ENCODE measurements at regions not wholly inside any gene's neighbourhood (a gene's known extent, or its start where the extent isn't known, plus 50 kb on each side); places are given as distances from the start of the nearest gene placed in this dataset.

DNA sequence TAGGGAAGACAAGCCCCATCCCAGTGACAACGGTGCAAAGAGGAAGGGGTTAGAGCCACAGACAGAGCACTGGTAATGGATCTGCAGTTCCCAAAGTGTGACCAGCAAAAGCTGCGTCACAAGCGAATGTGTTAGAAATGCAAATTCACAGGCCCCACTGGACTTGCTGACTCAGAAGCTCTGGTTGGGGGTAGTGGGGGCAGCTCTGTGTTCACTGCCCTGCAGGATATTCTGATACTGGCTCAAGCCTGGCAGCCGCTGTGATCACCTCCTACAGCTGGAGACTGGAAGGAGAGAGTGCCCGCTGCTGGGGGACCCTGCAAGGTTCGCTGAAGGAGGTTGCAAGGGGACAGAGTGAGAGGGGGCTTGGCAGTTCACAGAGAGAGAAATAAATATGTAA, 179.7 kb upstream of the CDH4 start:
- no peaks in the 10 kb centered on the region for H3K9me3 Mint-ChIP-seq
- peaks cover 3% of the 10 kb centered on the region for H3K4me1 Mint-ChIP-seq
- no peak overlapping the region for H3K27ac ChIP-seq
- DNase-seq (ENCODE audit: low spot score) = no peak
- H3K4me3 ChIP-seq = no peak overlapping the region
- no peak overlapping the region for H3K9ac ChIP-seq
- no peaks in the 10 kb centered on the region for H4K20me1 ChIP-seq (ENCODE audit: low read depth)
- H3K36me3 ChIP-seq = no peaks in the 10 kb centered on the region
- no peaks in the 10 kb centered on the region for H3K36me3 Mint-ChIP-seq
- H3K27me3 Mint-ChIP-seq (ENCODE audit: insufficient read depth, low read depth) = peaks cover 3% of the 10 kb centered on the region
- no peak overlapping the region for H3K4me2 ChIP-seq
- H2AFZ ChIP-seq (replicated peaks) = no peak overlapping the region
- no peaks in the 10 kb centered on the region for H3F3A ChIP-seq (ENCODE audit: low read depth)
- no peaks in the 10 kb centered on the region for H3K27me3 ChIP-seq
- H3K4me3 Mint-ChIP-seq = no peak overlapping the region
- TF ChIP-seq CTCF (IDR thresholded peaks at IDR 0.05) (no peak), EZH2phosphoT487 (IDR thresholded peaks at IDR 0.05) (no peak), EZH2 (IDR thresholded peaks at IDR 0.05) (no peak)
- H3K9me3 ChIP-seq (ENCODE audit: low read depth) = no peaks in the 10 kb centered on the region
- H3K27ac Mint-ChIP-seq = no peak overlapping the region
- no peaks in the 10 kb centered on the region for H3K79me2 ChIP-seq (ENCODE audit: low read depth)
- H3K4me1 ChIP-seq = no peaks in the 10 kb centered on the region

DNA sequence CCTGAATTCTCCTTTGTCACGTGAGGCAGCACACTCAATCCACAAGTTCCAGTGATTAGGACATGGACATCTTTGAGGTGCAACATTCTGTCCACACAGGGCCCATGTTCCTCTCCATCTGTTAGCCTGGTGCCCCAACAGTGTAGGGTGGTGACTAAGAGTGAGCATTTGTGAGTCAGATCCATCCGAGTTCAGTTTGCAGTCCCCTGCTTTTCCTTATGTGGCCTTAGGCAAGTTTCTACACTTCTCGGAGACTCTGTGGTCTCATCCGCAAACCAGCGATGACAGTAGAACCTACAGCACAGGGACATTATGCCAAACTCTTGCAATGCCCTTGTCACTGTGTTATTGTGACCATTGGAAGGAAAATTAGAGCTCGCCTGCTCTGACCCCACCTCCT, 178.7 kb upstream of the CDH4 start:
- Histone ChIP-seq H3K36me3 (no peaks in the 10 kb centered on the region), H3K9me3 (ENCODE audit: low read depth) (no peaks in the 10 kb centered on the region), H3K27me3 (peaks cover 8% of the 10 kb centered on the region), H2AFZ (replicated peaks) (no peak overlapping the region), H3K27ac (no peak overlapping the region), H3K4me3 (no peak overlapping the region), H3K79me2 (ENCODE audit: low read depth) (no peaks in the 10 kb centered on the region), H3K9ac (no peak overlapping the region), H3F3A (ENCODE audit: low read depth) (no peaks in the 10 kb centered on the region), H3K4me2 (no peak overlapping the region), H3K4me1 (no peaks in the 10 kb centered on the region), H4K20me1 (ENCODE audit: low read depth) (no peaks in the 10 kb centered on the region)
- DNase-seq (ENCODE audit: low spot score) = no peak
- Mint-ChIP-seq H3K27me3 (ENCODE audit: insufficient read depth, low read depth) (peaks cover 3% of the 10 kb centered on the region), H3K27ac (no peak overlapping the region), H3K36me3 (no peaks in the 10 kb centered on the region), H3K4me1 (no peaks in the 10 kb centered on the region), H3K9me3 (no peaks in the 10 kb centered on the region), H3K4me3 (no peak overlapping the region)
- no peak for TF ChIP-seq EZH2phosphoT487 (IDR thresholded peaks at IDR 0.05)
- no peak for TF ChIP-seq EZH2 (IDR thresholded peaks at IDR 0.05)
- no peak for TF ChIP-seq CTCF (IDR thresholded peaks at IDR 0.05)

DNA sequence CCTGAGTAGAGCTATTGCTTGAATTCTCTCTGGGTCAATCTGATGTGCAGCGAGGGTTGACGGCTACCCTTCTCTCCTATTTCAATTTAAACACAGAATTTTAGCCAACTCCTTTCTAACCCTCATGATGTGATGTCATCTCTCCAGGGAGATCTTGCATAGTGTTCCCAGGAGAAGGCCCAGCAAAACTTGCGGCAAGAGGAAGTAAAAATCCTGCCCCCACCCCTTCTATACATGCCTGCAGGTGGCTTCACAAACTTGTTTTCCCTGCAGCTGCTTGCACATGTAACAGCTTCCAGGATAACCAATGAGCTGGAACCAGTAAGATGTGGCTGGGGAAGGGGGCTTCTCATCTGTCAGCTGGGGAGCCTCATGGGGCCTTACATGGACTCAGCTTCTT, 169.3 kb upstream of the CDH4 start:
- no peak overlapping the region for H3K4me3 Mint-ChIP-seq
- H3K27me3 Mint-ChIP-seq (ENCODE audit: insufficient read depth, low read depth) = peaks cover 6% of the 10 kb centered on the region
- TF ChIP-seq CTCF (IDR thresholded peaks at IDR 0.05) (no peak), EZH2 (IDR thresholded peaks at IDR 0.05) (no peak), EZH2phosphoT487 (IDR thresholded peaks at IDR 0.05) (no peak)
- no peaks in the 10 kb centered on the region for H3F3A ChIP-seq (ENCODE audit: low read depth)
- peaks cover 16% of the 10 kb centered on the region for H3K27me3 ChIP-seq
- no peaks in the 10 kb centered on the region for H3K79me2 ChIP-seq (ENCODE audit: low read depth)
- no peak overlapping the region for H3K4me3 ChIP-seq
- no peaks in the 10 kb centered on the region for H3K36me3 Mint-ChIP-seq
- DNase-seq (ENCODE audit: low spot score) = no peak
- peaks cover 5% of the 10 kb centered on the region for H3K4me1 Mint-ChIP-seq
- no peak overlapping the region for H3K27ac ChIP-seq
- H3K27ac Mint-ChIP-seq = no peak overlapping the region
- H3K9ac ChIP-seq = no peak overlapping the region
- no peak overlapping the region for H3K4me2 ChIP-seq
- no peaks in the 10 kb centered on the region for H4K20me1 ChIP-seq (ENCODE audit: low read depth)
- H3K4me1 ChIP-seq = no peaks in the 10 kb centered on the region
- no peaks in the 10 kb centered on the region for H3K9me3 ChIP-seq (ENCODE audit: low read depth)
- no peaks in the 10 kb centered on the region for H3K36me3 ChIP-seq
- no peak overlapping the region for H2AFZ ChIP-seq (replicated peaks)
- H3K9me3 Mint-ChIP-seq = no peaks in the 10 kb centered on the region

- Histone ChIP-seq H3K36me3 (no peaks in the 10 kb centered on the region), H2AFZ (replicated peaks) (no peak overlapping the region), H3F3A (ENCODE audit: low read depth) (no peaks in the 10 kb centered on the region), H3K4me2 (no peak overlapping the region), H3K9me3 (ENCODE audit: low read depth) (no peaks in the 10 kb centered on the region), H3K27ac (no peak overlapping the region), H3K4me1 (no peaks in the 10 kb centered on the region), H3K4me3 (no peak overlapping the region), H4K20me1 (ENCODE audit: low read depth) (no peaks in the 10 kb centered on the region), H3K27me3 (peaks cover 10% of the 10 kb centered on the region), H3K79me2 (ENCODE audit: low read depth) (no peaks in the 10 kb centered on the region), H3K9ac (no peak overlapping the region)
- peaks cover 6% of the 10 kb centered on the region for H3K27me3 Mint-ChIP-seq (ENCODE audit: insufficient read depth, low read depth)
- no peak overlapping the region for H3K4me3 Mint-ChIP-seq
- no peak overlapping the region for H3K27ac Mint-ChIP-seq
- no peaks in the 10 kb centered on the region for H3K36me3 Mint-ChIP-seq
- no peaks in the 10 kb centered on the region for H3K9me3 Mint-ChIP-seq
- no peak for DNase-seq (ENCODE audit: low spot score)
- H3K4me1 Mint-ChIP-seq = peaks cover 5% of the 10 kb centered on the region
- TF ChIP-seq CTCF (IDR thresholded peaks at IDR 0.05) (no peak), EZH2phosphoT487 (IDR thresholded peaks at IDR 0.05) (no peak), EZH2 (IDR thresholded peaks at IDR 0.05) (no peak)
Measured at GRCh38 chr20:61083431-61083830, 168.6 kb upstream of the CDH4 start.
